ENCODE measurements at regions not wholly inside any gene's neighbourhood (a gene's known extent, or its start where the extent isn't known, plus 50 kb on each side); places are given as distances from the start of the nearest gene placed in this dataset.

DNA sequence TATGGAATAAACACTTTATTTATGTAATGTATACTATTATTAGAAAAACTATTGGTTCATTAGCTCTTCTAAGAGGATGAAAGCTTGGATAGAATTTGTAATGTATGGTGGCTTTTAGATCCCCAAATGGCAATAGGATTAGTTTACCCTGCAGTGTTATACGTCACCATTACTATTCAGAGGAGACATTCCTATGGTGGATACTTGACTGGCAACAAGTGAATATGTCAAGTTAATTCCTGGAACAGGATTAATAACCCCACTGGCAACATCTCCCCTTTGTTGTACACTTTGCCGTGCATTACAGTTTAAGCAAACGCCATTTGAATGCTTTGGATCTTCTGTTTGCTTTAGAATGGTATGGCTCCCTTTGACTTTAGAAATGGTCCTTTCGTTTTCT is 420.3 kb downstream of the FAM47B start:
- ChIA-PET POLR2A (no interaction called here), CTCF (no interaction called here)
- Histone ChIP-seq H3K9me3 (ENCODE audit: control insufficient read depth, insufficient read depth, low read depth, low read length) (no peaks in the 10 kb centered on the region), H3K36me3 (ENCODE audit: control insufficient read depth, insufficient read depth, low read length) (no peaks in the 10 kb centered on the region), H3K27ac (ENCODE audit: low read length) (no peak overlapping the region), H3K27me3 (ENCODE audit: control insufficient read depth, insufficient read depth, low read length) (no peaks in the 10 kb centered on the region), H3K4me3 (ENCODE audit: low read depth in 2 of 2, low read length in 2 of 2) (no peak overlapping the region), H3K4me1 (ENCODE audit: control insufficient read depth, insufficient read depth, low read length) (no peaks in the 10 kb centered on the region)
- in situ Hi-C loops (cut with HindIII; ENCODE audit: low pct_unique_long_range_greater_than_20kb, low sequenced_read_pairs) = no loop called here
- intact Hi-C loops (cut with micrococcal nuclease; ENCODE audit: unreplicated experiment) = no loop called here
- TF ChIP-seq, protein P1, sequence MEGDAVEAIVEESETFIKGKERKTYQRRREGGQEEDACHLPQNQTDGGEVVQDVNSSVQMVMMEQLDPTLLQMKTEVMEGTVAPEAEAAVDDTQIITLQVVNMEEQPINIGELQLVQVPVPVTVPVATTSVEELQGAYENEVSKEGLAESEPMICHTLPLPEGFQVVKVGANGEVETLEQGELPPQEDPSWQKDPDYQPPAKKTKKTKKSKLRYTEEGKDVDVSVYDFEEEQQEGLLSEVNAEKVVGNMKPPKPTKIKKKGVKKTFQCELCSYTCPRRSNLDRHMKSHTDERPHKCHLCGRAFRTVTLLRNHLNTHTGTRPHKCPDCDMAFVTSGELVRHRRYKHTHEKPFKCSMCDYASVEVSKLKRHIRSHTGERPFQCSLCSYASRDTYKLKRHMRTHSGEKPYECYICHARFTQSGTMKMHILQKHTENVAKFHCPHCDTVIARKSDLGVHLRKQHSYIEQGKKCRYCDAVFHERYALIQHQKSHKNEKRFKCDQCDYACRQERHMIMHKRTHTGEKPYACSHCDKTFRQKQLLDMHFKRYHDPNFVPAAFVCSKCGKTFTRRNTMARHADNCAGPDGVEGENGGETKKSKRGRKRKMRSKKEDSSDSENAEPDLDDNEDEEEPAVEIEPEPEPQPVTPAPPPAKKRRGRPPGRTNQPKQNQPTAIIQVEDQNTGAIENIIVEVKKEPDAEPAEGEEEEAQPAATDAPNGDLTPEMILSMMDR (IDR thresholded peaks at IDR 0.05) = no peak
- TF ChIP-seq REST (IDR thresholded peaks at IDR 0.05; ENCODE audit: insufficient read depth in 1 of 2, low read depth in 2 of 2, low read length in 1 of 2) (no peak), TCF7L2 (IDR thresholded peaks at IDR 0.05; ENCODE audit: low read depth, low read length) (no peak), SIN3A (IDR thresholded peaks at IDR 0.05; ENCODE audit: borderline replicate concordance, insufficient read depth, low read depth, low read length) (no peak), POLR2AphosphoS5 (IDR thresholded peaks at IDR 0.05; ENCODE audit: low read depth, low read length) (no peak)
- no TSS peak for BruUV-seq (replicated peaks)
- ATAC-seq (no peak), DNase-seq (ENCODE audit: low read depth, low spot score) (no peak)

DNA sequence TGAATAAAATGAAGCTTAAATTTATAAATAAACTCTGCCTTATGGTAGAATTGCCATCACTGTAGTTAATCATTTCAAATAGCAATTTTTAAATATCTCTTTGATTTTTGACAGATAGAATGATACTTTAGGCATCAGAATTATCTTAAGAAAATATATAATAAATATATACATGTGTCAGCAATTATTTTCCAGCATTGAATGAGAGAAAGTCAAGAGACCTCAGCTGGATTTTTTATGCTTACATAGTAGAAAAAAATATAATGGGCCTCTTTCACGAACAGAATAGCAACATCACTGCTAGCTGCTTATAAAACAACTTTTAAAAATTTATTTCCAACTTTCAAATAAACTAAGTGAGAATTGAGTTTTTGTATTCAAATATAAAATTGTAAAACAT is 424.0 kb upstream of the MAGEB16 start:
- Histone ChIP-seq H3K4me3 (ENCODE audit: low read depth in 2 of 2, low read length in 2 of 2) (no peak overlapping the region), H3K36me3 (ENCODE audit: control insufficient read depth, insufficient read depth, low read length) (no peaks in the 10 kb centered on the region), H3K9me3 (ENCODE audit: control insufficient read depth, insufficient read depth, low read depth, low read length) (no peaks in the 10 kb centered on the region), H3K27me3 (ENCODE audit: control insufficient read depth, insufficient read depth, low read length) (no peaks in the 10 kb centered on the region), H3K27ac (ENCODE audit: low read length) (no peak overlapping the region), H3K4me1 (ENCODE audit: control insufficient read depth, insufficient read depth, low read length) (no peaks in the 10 kb centered on the region)
- in situ Hi-C loops (cut with HindIII; ENCODE audit: low pct_unique_long_range_greater_than_20kb, low sequenced_read_pairs) = no loop called here
- ATAC-seq (no peak), DNase-seq (ENCODE audit: low read depth, low spot score) (no peak)
- ChIA-PET POLR2A (no interaction called here), CTCF (no interaction called here)
- BruUV-seq (replicated peaks) = no TSS peak
- intact Hi-C loops (cut with micrococcal nuclease; ENCODE audit: unreplicated experiment) = no loop called here
- TF ChIP-seq REST (IDR thresholded peaks at IDR 0.05; ENCODE audit: insufficient read depth in 1 of 2, low read depth in 2 of 2, low read length in 1 of 2) = no peak
- TF ChIP-seq TCF7L2 (IDR thresholded peaks at IDR 0.05; ENCODE audit: low read depth, low read length) = no peak
- TF ChIP-seq POLR2AphosphoS5 (IDR thresholded peaks at IDR 0.05; ENCODE audit: low read depth, low read length) = no peak
- no peak for TF ChIP-seq SIN3A (IDR thresholded peaks at IDR 0.05; ENCODE audit: borderline replicate concordance, insufficient read depth, low read depth, low read length)
- TF ChIP-seq, protein P1 (IDR thresholded peaks at IDR 0.05) = no peak

All from Panc1 (cell line).